ENCODE measurements at regions not wholly inside any gene's neighbourhood (a gene's known extent, or its start where the extent isn't known, plus 50 kb on each side); places are given as distances from the start of the nearest gene placed in this dataset.

- WGBS (ENCODE audit: extremely low coverage, insufficient coverage, low lambda C conversion rate), result no CpG with 5 or more reads among the region's 12 CpGs
- H3K4ac ChIP-seq (ENCODE audit: low read depth, low read length), result no peak overlapping the region
- H2BK5ac ChIP-seq (ENCODE audit: low read length), result no peak overlapping the region
- no peak overlapping the region for H3K27ac ChIP-seq (ENCODE audit: low read depth, low read length)
- H2BK120ac ChIP-seq (ENCODE audit: low read depth, low read length), result no peak overlapping the region
- no peaks in the 10 kb centered on the region for H3K79me2 ChIP-seq (ENCODE audit: control insufficient read depth, insufficient read depth, low read length)
- no peak overlapping the region for H3K9ac ChIP-seq (ENCODE audit: low read length)
- no peak for DNase-seq
- no peak overlapping the region for H2BK15ac ChIP-seq (replicated peaks; ENCODE audit: low read depth)
- no peaks in the 10 kb centered on the region for H3K4me1 ChIP-seq (ENCODE audit: control insufficient read depth, low read depth, low read length)
- peaks cover 2% of the 10 kb centered on the region for H3K27me3 ChIP-seq (ENCODE audit: insufficient read depth, low read length, poor library complexity)
- H4K8ac ChIP-seq (ENCODE audit: low read depth, low read length), result no peak overlapping the region
- H3K79me1 ChIP-seq (ENCODE audit: low read length), result no peaks in the 10 kb centered on the region
- no peak overlapping the region for H4K5ac ChIP-seq (ENCODE audit: low read length)
- H2AK5ac ChIP-seq (ENCODE audit: low read length), result no peak overlapping the region
- no peak overlapping the region for H3K4me2 ChIP-seq (ENCODE audit: low read length)
- no peak overlapping the region for H3K56ac ChIP-seq (ENCODE audit: low read length)
- H3K18ac ChIP-seq (ENCODE audit: low read length), result no peak overlapping the region
- no peak overlapping the region for H3K4me3 ChIP-seq (ENCODE audit: low read length)
- H3K23ac ChIP-seq (ENCODE audit: low read length), result no peak overlapping the region
- no peaks in the 10 kb centered on the region for H3K36me3 ChIP-seq (ENCODE audit: control insufficient read depth, insufficient read depth, low read length)
Measured at GRCh38 chr17:77882481-77883212, 75.9 kb upstream of the TNRC6C start.

GRCh38 chr17:77883213-77883650 lies 75.3 kb upstream of the TNRC6C start:
- Histone ChIP-seq H3K9ac (ENCODE audit: low read length) (no peak overlapping the region), H3K4ac (ENCODE audit: low read depth, low read length) (no peak overlapping the region), H3K4me2 (ENCODE audit: low read length) (no peak overlapping the region), H2BK120ac (ENCODE audit: low read depth, low read length) (no peak overlapping the region), H2BK5ac (ENCODE audit: low read length) (no peak overlapping the region), H3K79me1 (ENCODE audit: low read length) (no peaks in the 10 kb centered on the region), H3K4me3 (ENCODE audit: low read length) (no peak overlapping the region), H2AK5ac (ENCODE audit: low read length) (no peak overlapping the region), H3K4me1 (ENCODE audit: control insufficient read depth, low read depth, low read length) (no peaks in the 10 kb centered on the region), H4K8ac (ENCODE audit: low read depth, low read length) (no peak overlapping the region), H3K23ac (ENCODE audit: low read length) (no peak overlapping the region), H3K56ac (ENCODE audit: low read length) (no peak overlapping the region), H3K27ac (ENCODE audit: low read depth, low read length) (no peak overlapping the region), H3K79me2 (ENCODE audit: control insufficient read depth, insufficient read depth, low read length) (no peaks in the 10 kb centered on the region), H3K18ac (ENCODE audit: low read length) (no peak overlapping the region), H4K5ac (ENCODE audit: low read length) (no peak overlapping the region), H3K27me3 (ENCODE audit: insufficient read depth, low read length, poor library complexity) (peaks cover 3% of the 10 kb centered on the region), H3K36me3 (ENCODE audit: control insufficient read depth, insufficient read depth, low read length) (no peaks in the 10 kb centered on the region), H2BK15ac (replicated peaks; ENCODE audit: low read depth) (no peak overlapping the region)
- DNase-seq, result no peak
- no CpG with 5 or more reads among the region's 10 CpGs for WGBS (ENCODE audit: extremely low coverage, insufficient coverage, low lambda C conversion rate)

- Histone ChIP-seq H2BK120ac (ENCODE audit: low read depth, low read length) (no peak overlapping the region), H2AK5ac (ENCODE audit: low read length) (no peak overlapping the region), H3K79me1 (ENCODE audit: low read length) (no peaks in the 10 kb centered on the region), H3K23ac (ENCODE audit: low read length) (no peak overlapping the region), H3K4ac (ENCODE audit: low read depth, low read length) (no peak overlapping the region), H4K5ac (ENCODE audit: low read length) (no peak overlapping the region), H3K4me2 (ENCODE audit: low read length) (no peak overlapping the region), H3K9ac (ENCODE audit: low read length) (no peak overlapping the region), H3K27ac (ENCODE audit: low read depth, low read length) (no peak overlapping the region), H3K4me1 (ENCODE audit: control insufficient read depth, low read depth, low read length) (no peaks in the 10 kb centered on the region), H3K27me3 (ENCODE audit: insufficient read depth, low read length, poor library complexity) (peaks cover 3% of the 10 kb centered on the region), H3K36me3 (ENCODE audit: control insufficient read depth, insufficient read depth, low read length) (no peaks in the 10 kb centered on the region), H4K8ac (ENCODE audit: low read depth, low read length) (no peak overlapping the region), H3K79me2 (ENCODE audit: control insufficient read depth, insufficient read depth, low read length) (no peaks in the 10 kb centered on the region), H2BK15ac (replicated peaks; ENCODE audit: low read depth) (no peak overlapping the region), H2BK5ac (ENCODE audit: low read length) (no peak overlapping the region), H3K4me3 (ENCODE audit: low read length) (no peak overlapping the region), H3K56ac (ENCODE audit: low read length) (no peak overlapping the region), H3K18ac (ENCODE audit: low read length) (no peak overlapping the region)
- no CpG with 5 or more reads among the region's 11 CpGs for WGBS (ENCODE audit: extremely low coverage, insufficient coverage, low lambda C conversion rate)
- DNase-seq, result peak; percentile 61
Measured at GRCh38 chr17:77884019-77884418, 74.5 kb upstream of the TNRC6C start.

GRCh38 chr17:77884967-77885641 lies 73.4 kb upstream of the TNRC6C start:
- Histone ChIP-seq H3K27me3 (ENCODE audit: insufficient read depth, low read length, poor library complexity) (peaks cover 5% of the 10 kb centered on the region), H2AK5ac (ENCODE audit: low read length) (no peak overlapping the region), H3K4me1 (ENCODE audit: control insufficient read depth, low read depth, low read length) (no peaks in the 10 kb centered on the region), H2BK15ac (replicated peaks; ENCODE audit: low read depth) (no peak overlapping the region), H2BK120ac (ENCODE audit: low read depth, low read length) (no peak overlapping the region), H4K5ac (ENCODE audit: low read length) (no peak overlapping the region), H3K18ac (ENCODE audit: low read length) (no peak overlapping the region), H3K4me2 (ENCODE audit: low read length) (no peak overlapping the region), H4K8ac (ENCODE audit: low read depth, low read length) (no peak overlapping the region), H3K79me2 (ENCODE audit: control insufficient read depth, insufficient read depth, low read length) (no peaks in the 10 kb centered on the region), H3K4ac (ENCODE audit: low read depth, low read length) (no peak overlapping the region), H3K23ac (ENCODE audit: low read length) (no peak overlapping the region), H3K4me3 (ENCODE audit: low read length) (no peak overlapping the region), H3K79me1 (ENCODE audit: low read length) (no peaks in the 10 kb centered on the region), H2BK5ac (ENCODE audit: low read length) (no peak overlapping the region), H3K56ac (ENCODE audit: low read length) (no peak overlapping the region), H3K36me3 (ENCODE audit: control insufficient read depth, insufficient read depth, low read length) (no peaks in the 10 kb centered on the region), H3K9ac (ENCODE audit: low read length) (no peak overlapping the region), H3K27ac (ENCODE audit: low read depth, low read length) (no peak overlapping the region)
- DNase-seq, result no peak
- no CpG with 5 or more reads among the region's 4 CpGs for WGBS (ENCODE audit: extremely low coverage, insufficient coverage, low lambda C conversion rate)

GRCh38 chr17:77885678-77886386 lies 72.7 kb upstream of the TNRC6C start:
- no peak for DNase-seq
- H3K18ac ChIP-seq (ENCODE audit: low read length), result no peak overlapping the region
- no peak overlapping the region for H4K8ac ChIP-seq (ENCODE audit: low read depth, low read length)
- peaks cover 5% of the 10 kb centered on the region for H3K27me3 ChIP-seq (ENCODE audit: insufficient read depth, low read length, poor library complexity)
- H3K79me2 ChIP-seq (ENCODE audit: control insufficient read depth, insufficient read depth, low read length), result no peaks in the 10 kb centered on the region
- no peak overlapping the region for H3K56ac ChIP-seq (ENCODE audit: low read length)
- H3K23ac ChIP-seq (ENCODE audit: low read length), result no peak overlapping the region
- no peak overlapping the region for H2AK5ac ChIP-seq (ENCODE audit: low read length)
- H2BK120ac ChIP-seq (ENCODE audit: low read depth, low read length), result no peak overlapping the region
- H3K9ac ChIP-seq (ENCODE audit: low read length), result no peak overlapping the region
- no peaks in the 10 kb centered on the region for H3K4me1 ChIP-seq (ENCODE audit: control insufficient read depth, low read depth, low read length)
- WGBS (ENCODE audit: extremely low coverage, insufficient coverage, low lambda C conversion rate), result no CpG with 5 or more reads among the region's 8 CpGs
- no peak overlapping the region for H3K27ac ChIP-seq (ENCODE audit: low read depth, low read length)
- H3K4ac ChIP-seq (ENCODE audit: low read depth, low read length), result no peak overlapping the region
- H4K5ac ChIP-seq (ENCODE audit: low read length), result no peak overlapping the region
- no peaks in the 10 kb centered on the region for H3K79me1 ChIP-seq (ENCODE audit: low read length)
- H3K4me2 ChIP-seq (ENCODE audit: low read length), result no peak overlapping the region
- no peak overlapping the region for H2BK15ac ChIP-seq (replicated peaks; ENCODE audit: low read depth)
- H3K4me3 ChIP-seq (ENCODE audit: low read length), result no peak overlapping the region
- no peaks in the 10 kb centered on the region for H3K36me3 ChIP-seq (ENCODE audit: control insufficient read depth, insufficient read depth, low read length)
- no peak overlapping the region for H2BK5ac ChIP-seq (ENCODE audit: low read length)

Data from mesendoderm (in vitro differentiated cells).